ENCODE measurements at regions not wholly inside any gene's neighbourhood (a gene's known extent, or its start where the extent isn't known, plus 50 kb on each side); places are given as distances from the start of the nearest gene placed in this dataset.

DNA sequence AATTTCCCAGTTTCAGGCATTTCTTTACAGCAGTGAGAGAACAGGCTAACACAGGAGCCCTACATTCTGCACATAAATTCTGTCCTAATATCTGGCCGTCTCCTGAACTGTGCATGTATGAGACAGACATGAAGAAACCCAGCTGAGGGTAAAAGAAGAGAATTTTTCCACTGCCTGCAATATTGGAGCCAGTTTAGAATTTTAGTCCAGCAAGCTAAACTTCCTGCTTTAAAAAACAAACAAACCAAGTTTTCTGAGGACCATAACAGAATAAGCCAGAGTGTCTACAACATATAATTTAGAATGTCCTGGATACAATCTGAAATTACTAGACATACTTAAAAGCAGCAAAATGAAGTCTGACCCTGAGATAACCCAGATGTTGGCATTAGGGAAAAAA lies 215.1 kb upstream of the KLHL29 start:
- H3K9me3 Mint-ChIP-seq: peaks cover 29% of the 10 kb centered on the region
- ATAC-seq (no peak), DNase-seq (ENCODE audit: low spot score) (no peak)
- H3K27me3 Mint-ChIP-seq (ENCODE audit: low read depth): peaks cover 5% of the 10 kb centered on the region; the same call in 1 of the 2 replicates
- no peak overlapping the region for H3K4me3 Mint-ChIP-seq
- no peak for TF ChIP-seq IRF2 (CRISPR knock-in tag; IDR thresholded peaks at IDR 0.05; ENCODE audit: borderline replicate concordance, low read depth)
- TF ChIP-seq NFE2L1 (CRISPR knock-in tag; IDR thresholded peaks at IDR 0.05): no peak
- no peak for TF ChIP-seq ZNF232 (CRISPR knock-in tag; IDR thresholded peaks at IDR 0.05)
- TF ChIP-seq, protein P1, sequence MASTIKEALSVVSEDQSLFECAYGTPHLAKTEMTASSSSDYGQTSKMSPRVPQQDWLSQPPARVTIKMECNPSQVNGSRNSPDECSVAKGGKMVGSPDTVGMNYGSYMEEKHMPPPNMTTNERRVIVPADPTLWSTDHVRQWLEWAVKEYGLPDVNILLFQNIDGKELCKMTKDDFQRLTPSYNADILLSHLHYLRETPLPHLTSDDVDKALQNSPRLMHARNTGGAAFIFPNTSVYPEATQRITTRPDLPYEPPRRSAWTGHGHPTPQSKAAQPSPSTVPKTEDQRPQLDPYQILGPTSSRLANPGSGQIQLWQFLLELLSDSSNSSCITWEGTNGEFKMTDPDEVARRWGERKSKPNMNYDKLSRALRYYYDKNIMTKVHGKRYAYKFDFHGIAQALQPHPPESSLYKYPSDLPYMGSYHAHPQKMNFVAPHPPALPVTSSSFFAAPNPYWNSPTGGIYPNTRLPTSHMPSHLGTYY (CRISPR knock-in tag; IDR thresholded peaks at IDR 0.05): no peak
- TF ChIP-seq, protein P2, sequence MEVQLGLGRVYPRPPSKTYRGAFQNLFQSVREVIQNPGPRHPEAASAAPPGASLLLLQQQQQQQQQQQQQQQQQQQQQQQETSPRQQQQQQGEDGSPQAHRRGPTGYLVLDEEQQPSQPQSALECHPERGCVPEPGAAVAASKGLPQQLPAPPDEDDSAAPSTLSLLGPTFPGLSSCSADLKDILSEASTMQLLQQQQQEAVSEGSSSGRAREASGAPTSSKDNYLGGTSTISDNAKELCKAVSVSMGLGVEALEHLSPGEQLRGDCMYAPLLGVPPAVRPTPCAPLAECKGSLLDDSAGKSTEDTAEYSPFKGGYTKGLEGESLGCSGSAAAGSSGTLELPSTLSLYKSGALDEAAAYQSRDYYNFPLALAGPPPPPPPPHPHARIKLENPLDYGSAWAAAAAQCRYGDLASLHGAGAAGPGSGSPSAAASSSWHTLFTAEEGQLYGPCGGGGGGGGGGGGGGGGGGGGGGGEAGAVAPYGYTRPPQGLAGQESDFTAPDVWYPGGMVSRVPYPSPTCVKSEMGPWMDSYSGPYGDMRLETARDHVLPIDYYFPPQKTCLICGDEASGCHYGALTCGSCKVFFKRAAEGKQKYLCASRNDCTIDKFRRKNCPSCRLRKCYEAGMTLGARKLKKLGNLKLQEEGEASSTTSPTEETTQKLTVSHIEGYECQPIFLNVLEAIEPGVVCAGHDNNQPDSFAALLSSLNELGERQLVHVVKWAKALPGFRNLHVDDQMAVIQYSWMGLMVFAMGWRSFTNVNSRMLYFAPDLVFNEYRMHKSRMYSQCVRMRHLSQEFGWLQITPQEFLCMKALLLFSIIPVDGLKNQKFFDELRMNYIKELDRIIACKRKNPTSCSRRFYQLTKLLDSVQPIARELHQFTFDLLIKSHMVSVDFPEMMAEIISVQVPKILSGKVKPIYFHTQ (CRISPR knock-in tag; IDR thresholded peaks at IDR 0.05): no peak
- peaks cover 7% of the 10 kb centered on the region for H3K36me3 Mint-ChIP-seq
- CTCF ChIA-PET: no interaction called here
- H3K4me1 Mint-ChIP-seq: no peaks in the 10 kb centered on the region
- H3K27ac Mint-ChIP-seq: no peak overlapping the region
- POLR2A ChIA-PET: no interaction called here

DNA sequence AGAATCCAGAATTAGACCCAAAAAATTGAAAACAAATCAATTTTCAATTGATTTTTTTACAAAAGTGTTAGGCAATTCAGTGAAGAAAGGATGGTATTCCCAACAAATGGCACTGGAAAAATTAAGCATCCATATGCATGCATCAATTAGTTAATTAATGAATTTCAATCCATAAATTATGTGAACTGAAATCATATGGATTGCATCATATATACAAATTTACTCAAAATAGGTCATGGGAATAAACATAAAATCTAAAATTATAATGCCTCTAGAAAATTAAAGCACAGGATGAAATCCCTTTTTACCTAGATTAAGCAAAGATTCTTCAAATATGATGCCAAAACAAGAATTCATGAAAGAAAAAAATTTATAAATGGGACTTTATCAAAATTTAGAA lies 213.9 kb upstream of the KLHL29 start:
- Mint-ChIP-seq H3K27ac (no peak overlapping the region), H3K4me1 (no peaks in the 10 kb centered on the region), H3K9me3 (peaks cover 29% of the 10 kb centered on the region), H3K4me3 (no peak overlapping the region), H3K27me3 (ENCODE audit: low read depth) (peaks cover 8% of the 10 kb centered on the region; the same call in 1 of the 2 replicates), H3K36me3 (peaks cover 7% of the 10 kb centered on the region)
- TF ChIP-seq SP1 (CRISPR knock-in tag; conservative IDR thresholded peaks at IDR 0.05): no peak
- TF ChIP-seq CBFB (CRISPR knock-in tag; IDR thresholded peaks at IDR 0.05; ENCODE audit: low read depth): no peak
- no peak for TF ChIP-seq JUN (CRISPR knock-in tag; IDR thresholded peaks at IDR 0.05)
- no peak for TF ChIP-seq NR3C1 (CRISPR knock-in tag; conservative IDR thresholded peaks at IDR 0.05; ENCODE audit: low read depth)
- TF ChIP-seq, protein P3, sequence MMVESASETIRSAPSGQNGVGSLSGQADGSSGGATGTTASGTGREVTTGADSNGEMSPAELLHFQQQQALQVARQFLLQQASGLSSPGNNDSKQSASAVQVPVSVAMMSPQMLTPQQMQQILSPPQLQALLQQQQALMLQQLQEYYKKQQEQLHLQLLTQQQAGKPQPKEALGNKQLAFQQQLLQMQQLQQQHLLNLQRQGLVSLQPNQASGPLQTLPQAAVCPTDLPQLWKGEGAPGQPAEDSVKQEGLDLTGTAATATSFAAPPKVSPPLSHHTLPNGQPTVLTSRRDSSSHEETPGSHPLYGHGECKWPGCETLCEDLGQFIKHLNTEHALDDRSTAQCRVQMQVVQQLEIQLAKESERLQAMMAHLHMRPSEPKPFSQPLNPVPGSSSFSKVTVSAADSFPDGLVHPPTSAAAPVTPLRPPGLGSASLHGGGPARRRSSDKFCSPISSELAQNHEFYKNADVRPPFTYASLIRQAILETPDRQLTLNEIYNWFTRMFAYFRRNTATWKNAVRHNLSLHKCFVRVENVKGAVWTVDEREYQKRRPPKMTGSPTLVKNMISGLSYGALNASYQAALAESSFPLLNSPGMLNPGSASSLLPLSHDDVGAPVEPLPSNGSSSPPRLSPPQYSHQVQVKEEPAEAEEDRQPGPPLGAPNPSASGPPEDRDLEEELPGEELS (CRISPR knock-in tag; IDR thresholded peaks at IDR 0.05): no peak
- TF ChIP-seq SMAD4 (CRISPR knock-in tag; IDR thresholded peaks at IDR 0.05): no peak
- TF ChIP-seq, protein P4, sequence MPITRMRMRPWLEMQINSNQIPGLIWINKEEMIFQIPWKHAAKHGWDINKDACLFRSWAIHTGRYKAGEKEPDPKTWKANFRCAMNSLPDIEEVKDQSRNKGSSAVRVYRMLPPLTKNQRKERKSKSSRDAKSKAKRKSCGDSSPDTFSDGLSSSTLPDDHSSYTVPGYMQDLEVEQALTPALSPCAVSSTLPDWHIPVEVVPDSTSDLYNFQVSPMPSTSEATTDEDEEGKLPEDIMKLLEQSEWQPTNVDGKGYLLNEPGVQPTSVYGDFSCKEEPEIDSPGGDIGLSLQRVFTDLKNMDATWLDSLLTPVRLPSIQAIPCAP (CRISPR knock-in tag; IDR thresholded peaks at IDR 0.05): no peak
- TF ChIP-seq MYBL2 (CRISPR knock-in tag; IDR thresholded peaks at IDR 0.05): no peak
- TF ChIP-seq, protein P5, sequence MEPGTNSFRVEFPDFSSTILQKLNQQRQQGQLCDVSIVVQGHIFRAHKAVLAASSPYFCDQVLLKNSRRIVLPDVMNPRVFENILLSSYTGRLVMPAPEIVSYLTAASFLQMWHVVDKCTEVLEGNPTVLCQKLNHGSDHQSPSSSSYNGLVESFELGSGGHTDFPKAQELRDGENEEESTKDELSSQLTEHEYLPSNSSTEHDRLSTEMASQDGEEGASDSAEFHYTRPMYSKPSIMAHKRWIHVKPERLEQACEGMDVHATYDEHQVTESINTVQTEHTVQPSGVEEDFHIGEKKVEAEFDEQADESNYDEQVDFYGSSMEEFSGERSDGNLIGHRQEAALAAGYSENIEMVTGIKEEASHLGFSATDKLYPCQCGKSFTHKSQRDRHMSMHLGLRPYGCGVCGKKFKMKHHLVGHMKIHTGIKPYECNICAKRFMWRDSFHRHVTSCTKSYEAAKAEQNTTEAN (CRISPR knock-in tag; IDR thresholded peaks at IDR 0.05): no peak
- no peak for TF ChIP-seq ZBTB21 (CRISPR knock-in tag; IDR thresholded peaks at IDR 0.05; ENCODE audit: borderline replicate concordance)
- TF ChIP-seq, protein P6, sequence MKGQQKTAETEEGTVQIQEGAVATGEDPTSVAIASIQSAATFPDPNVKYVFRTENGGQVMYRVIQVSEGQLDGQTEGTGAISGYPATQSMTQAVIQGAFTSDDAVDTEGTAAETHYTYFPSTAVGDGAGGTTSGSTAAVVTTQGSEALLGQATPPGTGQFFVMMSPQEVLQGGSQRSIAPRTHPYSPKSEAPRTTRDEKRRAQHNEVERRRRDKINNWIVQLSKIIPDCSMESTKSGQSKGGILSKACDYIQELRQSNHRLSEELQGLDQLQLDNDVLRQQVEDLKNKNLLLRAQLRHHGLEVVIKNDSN (CRISPR knock-in tag; IDR thresholded peaks at IDR 0.05): no peak
- TF ChIP-seq PRRX2 (CRISPR knock-in tag; IDR thresholded peaks at IDR 0.05): no peak
- DNase-seq (ENCODE audit: low spot score): no peak
- POLR2A ChIA-PET: no interaction called here
- CTCF ChIA-PET: no interaction called here
- no peak for ATAC-seq

All from WTC11 (cell line).